NCI-H524 treated with DMSO at 0.1 percent for 48 hours (cell line): ENCODE measurements at regions not wholly inside any gene's neighbourhood (a gene's known extent, or its start where the extent isn't known, plus 50 kb on each side); places are given as distances from the start of the nearest gene placed in this dataset.

Experiments used
- DNase-seq: peaks from one replicate; lab custom pipeline; 2025; lab: John Stamatoyannopoulos, UW

DNA sequence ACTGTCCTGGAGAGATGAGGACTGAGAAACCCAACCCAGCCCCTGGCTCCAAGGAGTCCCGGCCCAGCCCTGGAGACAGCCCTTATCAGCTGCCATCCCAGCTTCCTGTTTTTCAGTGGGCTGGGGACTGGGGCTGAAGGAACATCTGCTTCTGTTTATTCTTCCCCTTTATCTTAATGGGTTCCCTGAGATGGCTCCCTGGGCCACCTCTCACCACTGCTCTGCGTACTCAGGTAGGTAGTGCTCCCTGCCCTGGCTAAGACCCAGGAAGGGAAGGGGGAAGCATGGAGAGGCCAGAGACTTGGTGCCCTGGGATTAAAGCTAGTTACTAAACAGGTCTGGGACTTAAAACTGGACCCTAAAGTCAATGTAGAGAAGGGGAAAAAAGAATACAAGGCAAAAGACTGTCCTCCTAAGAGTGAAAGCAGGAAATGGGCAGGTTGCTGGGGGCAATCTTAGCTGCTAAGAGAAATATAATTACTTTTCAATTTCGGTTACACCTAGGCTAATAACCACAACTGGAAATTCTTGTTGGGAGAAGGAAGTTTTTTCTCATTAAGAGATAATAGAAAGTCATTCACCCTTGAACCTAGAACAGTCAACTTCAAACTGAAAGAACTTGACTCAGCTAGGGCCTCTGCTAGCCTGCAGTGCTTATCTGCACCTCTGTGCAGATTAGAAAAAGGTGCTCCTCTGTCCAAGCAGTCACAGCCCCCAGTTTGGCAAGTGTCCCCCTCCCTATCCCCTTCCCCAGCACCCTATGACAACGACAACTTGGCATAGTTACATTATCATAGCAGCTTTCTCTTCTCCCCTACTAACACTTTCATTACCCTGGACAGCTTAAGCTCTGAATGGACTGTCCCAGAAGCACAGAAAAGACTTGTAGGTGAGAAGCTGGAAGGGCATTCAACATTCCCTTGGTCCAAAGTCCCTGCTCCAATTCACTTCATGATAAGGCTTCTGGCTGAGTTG lies 65.6 kb upstream of the KDM7A start:
- DNase-seq, result no peak

DNA sequence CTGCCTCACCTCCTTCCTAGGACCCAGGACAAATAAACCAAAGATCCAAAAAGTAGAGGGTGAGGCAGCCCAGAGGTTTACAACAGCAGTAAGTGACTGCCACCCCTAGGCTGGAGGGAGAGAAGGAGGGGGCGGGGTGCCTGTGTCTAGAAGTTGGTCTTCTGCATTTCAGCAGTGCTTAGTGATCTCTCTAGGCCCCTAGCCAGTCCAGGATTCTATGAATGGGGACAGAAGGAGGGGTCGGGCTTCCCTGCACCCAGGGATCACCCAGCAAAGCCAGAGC lies 62.8 kb upstream of the KDM7A start:
- no peak for DNase-seq

DNA sequence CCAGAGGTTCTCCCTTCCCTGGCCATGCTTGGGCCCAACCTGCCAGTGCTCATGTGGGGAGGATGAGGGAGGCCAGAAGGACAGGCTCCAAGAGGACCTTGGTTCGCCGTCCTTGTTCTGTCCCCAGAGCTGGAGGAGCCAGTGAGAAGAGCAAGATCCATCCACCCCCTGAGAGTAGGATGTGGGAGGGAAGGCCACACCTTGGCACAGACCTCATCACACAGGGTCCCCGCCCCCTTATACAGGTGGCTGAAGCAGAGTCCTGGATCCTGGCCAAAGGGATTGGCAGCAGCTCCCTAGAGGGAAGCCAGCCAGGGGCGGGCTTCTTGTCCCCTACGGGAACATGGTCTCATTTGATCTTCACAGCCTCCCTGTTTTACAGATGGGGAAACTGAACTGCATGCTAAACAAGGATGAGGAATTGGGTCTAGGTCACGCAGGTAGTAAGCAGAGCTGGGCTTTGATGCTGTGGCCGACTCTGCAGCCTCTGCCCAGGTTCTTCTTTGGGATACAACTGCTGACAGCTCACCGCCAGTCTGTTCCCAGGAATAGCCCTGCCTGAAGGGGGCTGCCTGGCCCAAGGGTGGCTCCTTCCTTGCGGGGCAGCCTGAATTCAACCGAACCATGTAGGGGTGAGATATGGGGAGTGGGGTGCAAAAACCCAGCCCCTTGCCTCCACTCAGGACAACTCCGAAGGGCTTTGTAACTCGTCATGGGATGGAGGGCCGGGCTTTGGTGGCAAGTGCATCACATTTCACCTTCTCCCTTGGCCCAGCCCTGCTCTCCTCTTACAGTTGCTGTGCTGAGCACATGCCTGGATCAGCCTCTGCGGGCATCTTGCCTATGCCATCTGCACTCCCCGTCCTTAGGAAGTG lies 62.2 kb upstream of the KDM7A start:
- no peak for DNase-seq

DNA sequence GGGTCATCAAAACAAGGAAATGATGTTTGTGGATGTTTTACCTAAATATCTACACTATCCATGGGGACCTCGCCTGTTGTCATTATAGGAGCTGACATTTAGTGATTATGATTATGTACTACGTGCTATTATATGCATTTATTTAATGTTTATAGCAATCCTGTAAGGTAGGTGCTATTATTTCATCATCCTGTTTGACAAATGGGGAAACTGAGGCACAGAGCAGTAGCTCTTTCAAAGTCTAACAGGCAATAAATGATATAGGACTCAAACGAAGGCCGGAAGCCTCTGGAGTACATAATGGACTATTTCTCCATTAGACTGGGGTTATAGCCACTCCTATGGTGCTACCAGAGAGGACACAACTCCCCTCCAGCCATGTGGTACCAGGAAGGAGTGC lies 60.6 kb upstream of the KDM7A start:
- DNase-seq, result no peak

DNA sequence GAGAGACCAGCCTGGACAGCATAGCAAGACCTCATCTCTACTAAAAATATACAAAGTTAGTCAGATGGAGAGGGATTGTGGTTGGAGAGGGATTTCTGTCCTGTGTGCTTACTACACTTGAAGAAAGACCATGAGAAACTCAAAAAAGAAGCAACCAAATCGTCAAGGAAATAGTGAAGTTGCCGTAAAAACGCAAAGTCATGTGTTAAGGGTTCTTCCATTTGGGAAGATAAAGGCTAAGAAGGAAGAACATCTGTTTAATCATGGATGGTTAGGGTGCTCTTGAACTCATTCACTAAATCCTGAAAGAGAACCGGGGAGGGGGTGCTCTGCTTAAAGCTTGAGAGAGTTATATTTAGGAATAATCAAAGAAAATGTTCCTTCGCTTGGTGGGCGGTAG lies 59.8 kb upstream of the KDM7A start:
- DNase-seq, result no peak

DNA sequence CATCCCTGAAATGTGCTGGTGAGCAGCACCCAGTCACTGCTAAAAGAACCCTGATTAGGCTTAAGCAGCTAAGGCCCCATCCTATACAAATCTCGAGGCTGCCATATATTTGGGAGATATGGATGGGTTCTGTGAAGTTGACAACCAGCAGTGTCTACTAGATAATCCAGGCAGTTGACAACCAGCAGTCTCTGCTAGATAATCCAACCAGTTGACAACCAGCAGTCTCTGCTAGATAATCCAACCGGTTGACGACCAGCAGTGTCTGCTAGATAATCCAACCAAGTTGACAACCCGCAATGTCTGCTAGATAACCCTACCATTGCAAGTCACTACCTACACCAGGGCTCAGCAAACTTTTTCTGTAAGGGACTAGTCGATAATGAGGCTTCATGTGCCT lies 58.3 kb upstream of the KDM7A start:
- no peak for DNase-seq

DNA sequence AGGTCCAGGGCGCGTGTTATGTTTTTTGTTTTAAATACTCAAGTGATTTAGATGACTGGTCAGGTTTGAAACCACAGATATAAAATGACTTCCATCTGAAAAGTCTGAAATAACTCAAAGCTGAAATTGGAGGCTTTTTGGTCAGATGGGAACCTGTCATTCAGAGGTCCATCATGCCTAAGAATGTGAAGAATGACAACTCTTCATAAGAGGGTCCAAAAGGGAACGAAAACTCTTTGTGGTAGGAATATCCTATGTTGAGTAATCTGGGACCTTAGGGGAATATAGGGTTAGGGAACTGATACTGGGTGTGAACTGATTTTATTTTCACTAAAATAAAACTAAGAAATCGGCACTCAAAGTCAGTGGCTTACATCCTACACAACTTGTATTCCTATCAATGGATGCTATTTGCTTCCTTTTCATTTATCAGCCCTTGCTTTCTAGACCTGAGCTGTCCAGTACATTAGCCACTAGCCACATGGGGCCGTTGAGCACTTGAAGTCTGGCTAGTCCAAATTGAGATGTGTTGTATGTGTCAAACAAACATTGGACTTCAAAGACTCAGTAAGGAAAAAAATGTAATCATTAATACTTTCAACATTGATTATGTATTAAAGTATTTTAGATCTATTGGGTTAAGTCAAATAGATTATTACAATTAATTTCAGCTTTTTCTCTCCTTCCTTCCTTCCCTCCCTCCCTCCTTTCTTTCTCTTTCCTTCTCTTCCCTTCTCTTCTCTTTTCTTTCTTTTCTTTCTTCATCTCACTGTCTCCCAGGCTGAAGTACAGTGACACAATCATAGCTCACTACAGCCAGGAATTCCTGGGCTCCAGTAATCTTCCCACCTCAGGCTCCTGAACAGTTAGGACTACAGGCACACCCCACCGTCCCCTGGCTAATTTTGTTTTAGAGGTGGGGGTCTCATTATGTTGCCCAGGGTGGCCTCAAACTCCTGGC lies 56.5 kb upstream of the KDM7A start:
- DNase-seq, result no peak

DNA sequence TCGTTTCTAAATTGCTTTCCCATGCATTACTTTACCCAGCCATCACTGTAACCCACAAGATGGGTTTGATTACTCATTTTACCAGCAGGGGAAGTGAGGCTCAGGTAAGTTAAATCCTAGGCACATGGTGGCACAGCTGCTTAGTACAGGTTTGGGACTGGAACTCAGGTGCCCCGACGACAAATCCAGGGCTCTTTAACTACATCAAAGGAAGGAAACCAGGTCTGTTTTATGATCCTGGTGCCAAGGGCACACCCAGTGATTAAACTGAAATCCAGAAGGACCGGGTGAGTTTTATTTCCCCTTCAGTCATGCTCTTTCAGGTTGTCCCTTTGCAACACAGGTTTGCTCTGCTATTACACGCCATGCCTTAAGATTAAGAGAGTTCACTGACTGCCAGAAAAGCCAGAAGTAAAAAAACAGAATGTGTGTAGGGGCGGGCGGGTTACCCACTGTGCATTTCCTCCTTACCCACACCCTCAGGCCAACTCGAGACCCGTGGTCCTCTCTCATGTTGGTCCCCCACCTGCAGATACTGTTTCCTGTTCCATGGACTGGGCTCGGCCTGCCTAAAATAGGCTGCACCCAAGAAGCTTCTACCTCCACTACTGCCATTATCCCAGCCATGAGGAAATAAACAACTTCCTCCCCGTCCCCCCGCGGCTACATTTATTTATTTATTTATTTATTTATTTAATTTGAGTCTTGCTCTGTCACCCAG lies 55.1 kb upstream of the KDM7A start:
- no peak for DNase-seq

DNA sequence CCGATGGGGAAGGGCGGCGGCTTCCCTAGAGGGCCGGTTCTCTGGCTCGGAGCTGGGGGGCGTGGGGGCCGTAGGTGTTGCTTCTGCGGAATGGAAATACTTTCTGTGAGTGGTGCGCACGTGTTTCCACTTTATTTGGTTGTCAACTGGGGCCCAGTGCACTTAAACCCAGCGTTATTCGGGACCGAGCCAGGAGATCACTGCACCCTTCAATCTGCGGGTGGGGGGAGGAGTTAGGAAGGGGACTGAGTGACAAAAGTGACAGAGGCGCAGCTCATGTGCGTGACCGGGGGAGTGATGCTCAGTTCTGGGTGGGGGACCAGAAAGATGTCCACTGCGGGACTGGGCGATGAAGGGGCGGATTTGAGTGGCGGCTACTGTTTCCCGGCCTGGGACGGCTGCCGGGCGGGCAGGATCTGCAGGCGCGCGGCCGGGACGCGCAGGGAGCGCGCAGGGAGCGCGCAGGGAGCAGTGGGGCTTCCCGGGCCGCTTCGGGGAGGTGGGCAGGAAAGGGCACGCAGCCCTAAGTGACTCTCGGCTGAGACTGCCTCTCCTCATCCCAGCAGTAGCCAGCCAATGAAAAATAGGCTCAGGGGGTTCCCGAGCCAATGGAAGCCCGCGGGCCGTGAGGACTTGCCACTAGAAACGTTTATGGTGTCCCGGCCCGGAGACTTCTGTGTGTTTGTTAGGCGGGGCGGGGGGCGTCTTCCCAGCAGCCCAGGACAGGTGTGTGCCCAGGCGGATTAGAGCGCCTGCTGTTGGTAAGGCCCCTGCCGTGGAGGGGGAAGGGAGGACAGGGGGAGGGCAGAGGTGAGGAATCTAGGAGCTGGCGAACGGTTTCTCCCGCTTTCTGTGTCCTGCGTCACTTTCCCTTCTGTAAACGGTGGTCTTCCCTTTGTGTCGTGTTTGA lies 54.3 kb upstream of the KDM7A start:
- DNase-seq, result peak; percentile 77

DNA sequence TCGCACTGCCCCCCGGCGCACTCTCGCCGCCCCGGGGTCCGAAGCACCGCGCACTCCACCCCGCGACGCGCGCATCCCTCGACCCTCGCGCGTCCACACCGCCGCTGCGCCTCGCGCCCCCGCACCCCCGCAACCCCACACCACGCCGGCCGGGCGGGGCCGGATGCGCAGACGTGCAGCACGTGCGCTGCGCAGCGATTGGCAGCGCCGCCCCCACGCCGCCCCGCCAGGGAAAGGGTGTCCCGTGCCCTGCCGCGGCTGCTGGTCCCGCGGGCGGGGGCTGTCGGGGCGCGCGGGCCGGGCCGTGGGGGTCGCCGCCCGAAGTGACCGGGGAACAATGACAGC lies 53.7 kb upstream of the KDM7A start:
- DNase-seq, result no peak

DNA sequence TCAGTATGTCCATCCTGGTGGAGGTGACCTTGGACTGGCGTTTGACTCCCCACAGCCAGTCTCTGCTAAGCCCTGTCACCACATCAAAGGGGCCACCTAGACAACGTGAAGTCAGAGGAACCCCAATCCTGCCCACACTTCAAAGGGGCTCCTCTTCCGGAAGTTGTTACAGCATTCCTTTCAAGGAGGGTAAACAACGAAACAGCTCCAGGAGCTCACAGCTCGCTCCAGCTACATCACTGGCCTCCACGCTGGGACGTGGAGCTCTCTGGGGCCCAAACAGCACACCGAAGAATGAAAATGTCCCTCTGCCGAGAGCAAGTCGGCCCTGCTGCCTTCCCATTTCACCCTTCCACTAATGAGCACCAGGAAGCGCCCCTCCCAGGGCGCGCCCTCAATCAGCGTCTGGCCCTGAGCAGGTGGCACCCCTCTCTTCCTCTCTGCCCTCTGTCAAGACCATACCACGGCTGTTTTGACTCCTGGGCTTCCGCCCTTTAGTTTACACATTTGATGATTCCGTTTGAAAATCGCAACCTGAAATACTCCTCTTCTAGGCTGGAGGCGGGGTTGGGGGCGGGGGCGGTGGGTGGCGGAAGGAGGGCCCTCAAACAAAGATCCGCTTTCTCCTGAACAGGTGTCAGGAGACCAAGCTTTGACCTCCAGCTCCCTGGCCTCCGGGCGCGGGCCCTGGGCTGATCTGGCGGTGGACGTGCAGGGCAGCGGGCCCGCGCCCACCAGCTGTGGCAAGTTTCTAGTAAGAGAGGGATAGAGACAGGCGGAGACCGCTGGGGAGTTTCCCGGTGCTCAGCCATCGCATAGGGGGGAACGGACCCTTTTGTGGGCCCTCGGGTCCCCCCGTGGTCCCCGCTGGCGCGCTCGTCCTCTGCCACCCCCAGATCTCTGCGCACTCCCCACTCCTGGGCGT lies 53.1 kb upstream of the KDM7A start:
- DNase-seq, result no peak

DNA sequence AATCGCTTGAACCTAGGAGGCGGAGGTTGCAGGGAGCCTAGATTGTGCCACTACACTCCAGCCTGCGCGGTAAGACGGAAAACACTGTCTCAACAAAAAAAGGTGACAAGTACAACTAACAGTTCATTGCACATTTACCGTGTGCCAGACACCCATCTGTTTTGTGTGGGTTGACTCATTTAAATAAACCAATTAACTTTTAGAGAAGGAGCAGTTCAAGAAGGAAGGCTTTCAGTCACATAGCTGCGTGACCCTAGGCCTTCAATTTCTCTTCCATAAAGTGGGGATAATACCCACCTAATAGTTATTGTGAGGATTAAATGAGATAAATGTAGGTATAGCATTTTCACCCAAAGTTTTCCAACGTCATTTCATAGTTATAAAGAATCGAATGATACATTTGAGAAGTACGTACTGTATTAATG lies 52.3 kb upstream of the KDM7A start:
- DNase-seq, result no peak
